ENCODE measurements at regions not wholly inside any gene's neighbourhood (a gene's known extent, or its start where the extent isn't known, plus 50 kb on each side); places are given as distances from the start of the nearest gene placed in this dataset.
"Not testable (repeated sequence)": the region's sequence is repeated elsewhere in the genome, so short reads cannot be mapped to it uniquely, and the experiment has no call there.

GRCh38 chr6:47416396-47417345 is 60.9 kb upstream of the CD2AP start:
- Mint-ChIP-seq H3K9me3 (no peaks in the 10 kb centered on the region), H3K4me3 (no peak overlapping the region), H3K27me3 (no peaks in the 10 kb centered on the region), H3K36me3 (ENCODE audit: insufficient read depth) (no peaks in the 10 kb centered on the region), H3K4me1 (ENCODE audit: low read depth in 2 of 2) (peaks cover 15 to 16% of the 10 kb centered on the region in 2 donors), H3K27ac (no peak overlapping the region)
- ATAC-seq (replicated peaks), result no peak
- no peak for DNase-seq

- Mint-ChIP-seq H3K4me1 (ENCODE audit: low read depth in 2 of 2) (peaks cover 6 to 7% of the 10 kb centered on the region in 2 donors), H3K9me3 (no peaks in the 10 kb centered on the region), H3K27me3 (no peaks in the 10 kb centered on the region), H3K4me3 (no peak overlapping the region), H3K36me3 (ENCODE audit: insufficient read depth) (no peaks in the 10 kb centered on the region), H3K27ac (no peak overlapping the region)
- no peak for DNase-seq
- no peak for ATAC-seq (replicated peaks)
Measured at GRCh38 chr6:47419621-47420020, 58.0 kb upstream of the CD2AP start.

GRCh38 chr6:47420394-47421371 is 56.9 kb upstream of the CD2AP start:
- DNase-seq (no peak), ATAC-seq (replicated peaks) (no peak)
- Mint-ChIP-seq H3K36me3 (ENCODE audit: insufficient read depth) (no peaks in the 10 kb centered on the region), H3K27ac (no peak overlapping the region), H3K4me3 (no peak overlapping the region), H3K4me1 (ENCODE audit: low read depth in 2 of 2) (no peaks in the 10 kb centered on the region), H3K9me3 (no peaks in the 10 kb centered on the region), H3K27me3 (no peaks in the 10 kb centered on the region)

- Mint-ChIP-seq H3K36me3 (ENCODE audit: insufficient read depth) (no peaks in the 10 kb centered on the region), H3K27me3 (no peaks in the 10 kb centered on the region), H3K9me3 (peaks cover 0 to 8% of the 10 kb centered on the region in 2 donors), H3K27ac (no peak overlapping the region), H3K4me1 (ENCODE audit: low read depth in 2 of 2) (no peaks in the 10 kb centered on the region), H3K4me3 (no peak overlapping the region)
- no peak for DNase-seq
- no peak for ATAC-seq (replicated peaks)
Measured at GRCh38 chr6:47423079-47423478, 54.5 kb upstream of the CD2AP start.

GRCh38 chr6:47424436-47424836 is 53.2 kb upstream of the CD2AP start:
- Mint-ChIP-seq H3K27ac (no peak overlapping the region), H3K27me3 (no peaks in the 10 kb centered on the region), H3K36me3 (ENCODE audit: insufficient read depth) (no peaks in the 10 kb centered on the region), H3K4me1 (ENCODE audit: low read depth in 2 of 2) (no peaks in the 10 kb centered on the region), H3K9me3 (peaks cover 5 to 15% of the 10 kb centered on the region in 2 donors), H3K4me3 (no peak overlapping the region)
- DNase-seq (no peak), ATAC-seq (replicated peaks) (no peak)

- not testable (repeated sequence) for H3K27ac Mint-ChIP-seq; DNase-seq; H3K36me3 Mint-ChIP-seq (ENCODE audit: insufficient read depth); H3K4me1 Mint-ChIP-seq (ENCODE audit: low read depth in 2 of 2); H3K4me3 Mint-ChIP-seq; ATAC-seq (replicated peaks); H3K27me3 Mint-ChIP-seq
- peaks cover 9 to 15% of the 10 kb centered on the region in 2 donors for H3K9me3 Mint-ChIP-seq
Measured at GRCh38 chr6:47425724-47426123, 51.9 kb upstream of the CD2AP start.

- peaks cover 11 to 15% of the 10 kb centered on the region in 2 donors for H3K9me3 Mint-ChIP-seq
- H3K27ac Mint-ChIP-seq, result no peak overlapping the region
- DNase-seq (no peak), ATAC-seq (replicated peaks) (no peak)
- H3K4me1 Mint-ChIP-seq (ENCODE audit: low read depth in 2 of 2), result no peaks in the 10 kb centered on the region
- no peak overlapping the region for H3K4me3 Mint-ChIP-seq
- peaks cover 4 to 6% of the 10 kb centered on the region in 2 donors for H3K27me3 Mint-ChIP-seq
- no peaks in the 10 kb centered on the region for H3K36me3 Mint-ChIP-seq (ENCODE audit: insufficient read depth)
Measured at GRCh38 chr6:47426524-47427302, 50.9 kb upstream of the CD2AP start.

- Mint-ChIP-seq H3K9me3 (peaks cover 11 to 15% of the 10 kb centered on the region in 2 donors), H3K27ac (no peak overlapping the region), H3K4me3 (no peak overlapping the region), H3K4me1 (ENCODE audit: low read depth in 2 of 2) (no peaks in the 10 kb centered on the region), H3K36me3 (ENCODE audit: insufficient read depth) (no peaks in the 10 kb centered on the region), H3K27me3 (peaks cover 6 to 7% of the 10 kb centered on the region in 2 donors)
- DNase-seq, result no peak
- ATAC-seq (replicated peaks), result no peak
Measured at GRCh38 chr6:47427680-47428079, 49.9 kb upstream of the CD2AP start.
